IPS DF 4.7 (cell line): ENCODE measurements at regions not wholly inside any gene's neighbourhood (a gene's known extent, or its start where the extent isn't known, plus 50 kb on each side); places are given as distances from the start of the nearest gene placed in this dataset.

Source experiments
- DNase-seq: peaks from one replicate; pipeline ENCODE4 v3.0.0-alpha.2; 2013; ENCODE audit warnings: low spot score; ENCODE audit errors: extremely low read depth

GRCh38 chr13:106302011-106302410 lies 233.5 kb downstream of the EFNB2 start:
- DNase-seq = no peak

- DNase-seq = no peak
Observed at GRCh38 chr13:106299621-106300020, 235.8 kb downstream of the EFNB2 start.

GRCh38 chr13:106297283-106297682 lies 238.2 kb downstream of the EFNB2 start:
- no peak for DNase-seq

- no peak for DNase-seq
Observed at GRCh38 chr13:106296723-106297122, 238.7 kb downstream of the EFNB2 start.

GRCh38 chr13:106295971-106296370 lies 239.5 kb downstream of the EFNB2 start:
- DNase-seq = no peak

- DNase-seq = no peak
Observed at GRCh38 chr13:106291006-106291405, 244.5 kb downstream of the EFNB2 start.

- DNase-seq = no peak
Observed at GRCh38 chr13:106287351-106287750, 248.1 kb downstream of the EFNB2 start.

GRCh38 chr13:106286811-106287210 lies 248.7 kb downstream of the EFNB2 start:
- no peak for DNase-seq

- DNase-seq = no peak
Observed at GRCh38 chr13:106284358-106284757, 251.1 kb downstream of the EFNB2 start.

GRCh38 chr13:106281426-106281825 lies 254.0 kb downstream of the EFNB2 start:
- no peak for DNase-seq

GRCh38 chr13:106277484-106278154 lies 257.8 kb downstream of the EFNB2 start:
- no peak for DNase-seq

- DNase-seq = no peak
Observed at GRCh38 chr13:106276876-106277275, 258.6 kb downstream of the EFNB2 start.

GRCh38 chr13:106275446-106276032 lies 259.9 kb downstream of the EFNB2 start:
- no peak for DNase-seq

- no peak for DNase-seq
Observed at GRCh38 chr13:106274551-106275203, 260.8 kb downstream of the EFNB2 start.

- no peak for DNase-seq
Observed at GRCh38 chr13:106263801-106264200, 271.7 kb downstream of the EFNB2 start.

GRCh38 chr13:106262886-106263285 lies 272.6 kb downstream of the EFNB2 start:
- DNase-seq = no peak

- DNase-seq = no peak
Observed at GRCh38 chr13:106261450-106261849, 274.0 kb downstream of the EFNB2 start.

GRCh38 chr13:106260352-106260751 lies 275.1 kb downstream of the EFNB2 start:
- no peak for DNase-seq

GRCh38 chr13:106259928-106260327 lies 275.5 kb downstream of the EFNB2 start:
- DNase-seq = no peak

GRCh38 chr13:106246666-106247188 lies 288.7 kb downstream of the EFNB2 start:
- DNase-seq = no peak

GRCh38 chr13:106246242-106246641 lies 289.2 kb downstream of the EFNB2 start:
- no peak for DNase-seq

- DNase-seq = no peak
Observed at GRCh38 chr13:106243011-106243565, 292.4 kb downstream of the EFNB2 start.
